Progenitor cell of endocrine pancreas (in vitro differentiated cells): ENCODE measurements at regions not wholly inside any gene's neighbourhood (a gene's known extent, or its start where the extent isn't known, plus 50 kb on each side); places are given as distances from the start of the nearest gene placed in this dataset.

Experiments used
- DNase-seq: peaks from one replicate; pipeline ENCODE4 v3.0.0; 2021; ENCODE audit warnings: low spot score; ENCODE audit not compliant: unreplicated experiment
- H3K27ac Mint-ChIP-seq: 2 replicates; pipeline ENCODE4 v1.8.0; 2021; ENCODE audit warnings: mild to moderate bottlenecking, moderate library complexity, mixed read lengths
- H3K27me3 Mint-ChIP-seq: 2 replicates; pipeline ENCODE4 v1.8.0; 2021; ENCODE audit warnings: mixed read lengths
- H3K36me3 Mint-ChIP-seq: 2 replicates; pipeline ENCODE4 v1.8.0; 2022; ENCODE audit warnings: mixed read lengths; ENCODE audit not compliant: insufficient read depth
- H3K4me1 Mint-ChIP-seq: 2 replicates; pipeline ENCODE4 v1.8.0; 2021; ENCODE audit warnings: low read depth, mixed read lengths
- H3K4me3 Mint-ChIP-seq: 2 replicates; pipeline ENCODE4 v1.8.0; 2021; ENCODE audit warnings: low read depth, mild to moderate bottlenecking, moderate library complexity, mixed read lengths
- H3K9me3 Mint-ChIP-seq: 2 replicates; pipeline ENCODE4 v1.8.0; 2021; ENCODE audit warnings: low read depth, mixed read lengths
- TF ChIP-seq, protein P1 (sequence below): fragments of 200-600 bp; sonication (generic); IDR thresholded peaks from one replicate; pipeline ENCODE4 v1.5.0; 2021; ENCODE audit warnings: antibody characterized with exemption, mild to moderate bottlenecking; ENCODE audit not compliant: unreplicated experiment

GRCh38 chr1:99173900-99174299, 90.4 kb upstream of the PLPPR4 start:
- H3K27ac Mint-ChIP-seq: no peak overlapping the region
- H3K36me3 Mint-ChIP-seq: no peaks in the 10 kb centered on the region
- TF ChIP-seq, protein P1, sequence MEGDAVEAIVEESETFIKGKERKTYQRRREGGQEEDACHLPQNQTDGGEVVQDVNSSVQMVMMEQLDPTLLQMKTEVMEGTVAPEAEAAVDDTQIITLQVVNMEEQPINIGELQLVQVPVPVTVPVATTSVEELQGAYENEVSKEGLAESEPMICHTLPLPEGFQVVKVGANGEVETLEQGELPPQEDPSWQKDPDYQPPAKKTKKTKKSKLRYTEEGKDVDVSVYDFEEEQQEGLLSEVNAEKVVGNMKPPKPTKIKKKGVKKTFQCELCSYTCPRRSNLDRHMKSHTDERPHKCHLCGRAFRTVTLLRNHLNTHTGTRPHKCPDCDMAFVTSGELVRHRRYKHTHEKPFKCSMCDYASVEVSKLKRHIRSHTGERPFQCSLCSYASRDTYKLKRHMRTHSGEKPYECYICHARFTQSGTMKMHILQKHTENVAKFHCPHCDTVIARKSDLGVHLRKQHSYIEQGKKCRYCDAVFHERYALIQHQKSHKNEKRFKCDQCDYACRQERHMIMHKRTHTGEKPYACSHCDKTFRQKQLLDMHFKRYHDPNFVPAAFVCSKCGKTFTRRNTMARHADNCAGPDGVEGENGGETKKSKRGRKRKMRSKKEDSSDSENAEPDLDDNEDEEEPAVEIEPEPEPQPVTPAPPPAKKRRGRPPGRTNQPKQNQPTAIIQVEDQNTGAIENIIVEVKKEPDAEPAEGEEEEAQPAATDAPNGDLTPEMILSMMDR: no peak
- no peaks in the 10 kb centered on the region for H3K27me3 Mint-ChIP-seq
- no peak overlapping the region for H3K4me3 Mint-ChIP-seq
- peaks cover 18% of the 10 kb centered on the region for H3K4me1 Mint-ChIP-seq
- no peak for DNase-seq
- no peaks in the 10 kb centered on the region for H3K9me3 Mint-ChIP-seq

GRCh38 chr1:99176753-99177152, 87.5 kb upstream of the PLPPR4 start:
- no peaks in the 10 kb centered on the region for H3K27me3 Mint-ChIP-seq
- peaks cover 14% of the 10 kb centered on the region for H3K4me1 Mint-ChIP-seq

DNA sequence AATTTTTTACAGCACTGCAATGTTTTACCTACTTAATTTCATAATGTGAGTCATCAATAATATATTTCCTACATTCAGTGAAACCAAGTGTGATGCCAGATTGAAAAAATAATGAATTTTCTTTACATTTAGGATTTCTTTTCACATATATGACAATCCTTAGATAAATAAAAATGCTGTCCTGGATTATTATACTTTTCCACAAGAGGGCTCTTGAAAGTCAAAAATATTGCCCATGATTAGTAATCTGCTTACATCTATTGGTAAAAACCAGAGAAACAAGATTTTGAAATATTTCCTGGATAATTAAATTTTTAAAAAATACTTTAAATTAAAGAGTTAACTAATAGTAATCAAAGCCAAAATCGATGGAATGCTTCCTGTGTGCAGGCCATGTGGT, 86.8 kb upstream of the PLPPR4 start:
- Mint-ChIP-seq H3K27ac (no peak overlapping the region), H3K4me3 (no peak overlapping the region), H3K4me1 (peaks cover 9% of the 10 kb centered on the region), H3K36me3 (no peaks in the 10 kb centered on the region), H3K9me3 (no peaks in the 10 kb centered on the region), H3K27me3 (no peaks in the 10 kb centered on the region)
- no peak for DNase-seq
- TF ChIP-seq, protein P1: no peak

More at GRCh38 chr1:99176753-99177152, 87.5 kb upstream of the PLPPR4 start:
- Mint-ChIP-seq H3K4me3 (no peak overlapping the region), H3K36me3 (no peaks in the 10 kb centered on the region), H3K27ac (no peak overlapping the region), H3K9me3 (no peaks in the 10 kb centered on the region)
- DNase-seq: no peak
- TF ChIP-seq, protein P1: no peak

DNA sequence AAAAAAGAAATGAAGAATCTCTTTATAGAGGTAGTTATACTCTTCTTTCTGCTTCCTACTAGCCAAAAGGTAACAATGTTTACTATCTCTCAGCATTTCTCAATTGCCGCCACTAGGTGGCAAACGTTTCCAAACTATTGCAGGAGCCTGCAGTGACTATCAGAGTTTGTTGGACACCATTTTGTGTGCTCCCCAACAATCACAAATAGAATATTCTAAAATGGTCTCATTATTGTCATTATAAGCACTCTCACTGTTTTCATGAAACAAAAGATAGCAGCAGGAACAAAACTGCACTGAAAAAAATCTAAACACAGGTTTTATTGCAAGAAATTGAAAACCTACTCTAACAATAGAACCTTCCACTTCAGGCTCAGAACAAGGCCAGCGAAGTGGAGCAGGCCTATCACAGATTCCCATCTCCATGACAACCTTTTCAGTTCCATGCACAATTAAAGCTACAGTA, 83.9 kb upstream of the PLPPR4 start:
- no peaks in the 10 kb centered on the region for H3K27me3 Mint-ChIP-seq
- TF ChIP-seq, protein P1: peak; percentile 92
- H3K27ac Mint-ChIP-seq: peak overlapping the region; percentile 83
- DNase-seq: peak; percentile 53
- peaks cover 6% of the 10 kb centered on the region for H3K4me1 Mint-ChIP-seq
- H3K4me3 Mint-ChIP-seq: no peak overlapping the region
- no peaks in the 10 kb centered on the region for H3K36me3 Mint-ChIP-seq
- H3K9me3 Mint-ChIP-seq: no peaks in the 10 kb centered on the region

DNA sequence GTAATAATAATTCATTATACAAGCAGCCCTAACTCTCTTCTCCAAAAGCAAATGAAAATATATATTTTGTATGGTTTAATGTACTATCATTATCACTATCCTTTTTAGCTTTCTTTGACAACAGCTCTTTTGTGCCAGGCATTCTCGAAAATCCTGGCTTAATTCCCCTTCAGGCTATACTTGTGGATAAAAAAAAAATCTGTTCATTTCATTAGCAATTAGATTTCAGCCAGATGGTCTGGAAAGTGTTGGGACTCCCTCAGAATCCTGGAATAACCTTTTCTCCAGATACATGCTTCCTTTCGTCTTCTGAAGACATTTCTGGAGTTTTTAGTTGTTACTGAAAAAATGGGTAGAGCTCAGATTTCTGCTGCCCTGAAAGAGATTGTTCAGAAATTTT, 83.4 kb upstream of the PLPPR4 start:
- Mint-ChIP-seq H3K27ac (no peak overlapping the region), H3K9me3 (no peaks in the 10 kb centered on the region), H3K36me3 (no peaks in the 10 kb centered on the region), H3K4me1 (peaks cover 6% of the 10 kb centered on the region), H3K27me3 (no peaks in the 10 kb centered on the region), H3K4me3 (no peak overlapping the region)
- no peak for DNase-seq
- TF ChIP-seq, protein P1: no peak
